ENCODE measurements at regions not wholly inside any gene's neighbourhood (a gene's known extent, or its start where the extent isn't known, plus 50 kb on each side); places are given as distances from the start of the nearest gene placed in this dataset.
A peak's percentile ranks its signal among the peaks of the same experiment; 100 is the strongest.

DNA sequence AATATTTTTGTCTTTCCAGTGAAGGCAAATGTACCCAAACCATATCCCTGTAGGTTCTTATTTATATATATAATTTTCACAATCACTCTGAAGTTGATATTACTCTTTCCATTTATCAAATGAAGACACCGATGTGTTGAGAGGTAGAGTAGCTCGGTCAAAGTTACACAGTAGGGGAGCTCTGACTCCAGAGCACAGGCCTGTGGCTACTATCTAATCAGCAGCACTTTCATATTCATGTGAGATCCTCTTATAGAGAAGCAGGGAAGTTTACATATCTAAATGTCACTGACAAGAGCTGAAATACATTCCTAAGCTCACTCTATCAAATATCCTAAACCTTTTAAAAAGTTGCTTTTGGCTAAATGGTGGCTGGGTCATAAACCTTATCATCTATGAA lies 241.1 kb upstream of the B3GALT2 start:
- ATAC-seq, result no peak
- Histone ChIP-seq H3K4me1 (no peaks in the 10 kb centered on the region), H3K4me3 (no peak overlapping the region), H3K36me3 (no peaks in the 10 kb centered on the region), H3K9me3 (peaks cover 2% of the 10 kb centered on the region), H3K27ac (no peak overlapping the region), H3K27me3 (ENCODE audit: low read depth) (no peaks in the 10 kb centered on the region)
- DNase-seq, result no peak
- intact Hi-C loops (cut with DNase I), result no loop called here
- TF ChIP-seq, protein P1, sequence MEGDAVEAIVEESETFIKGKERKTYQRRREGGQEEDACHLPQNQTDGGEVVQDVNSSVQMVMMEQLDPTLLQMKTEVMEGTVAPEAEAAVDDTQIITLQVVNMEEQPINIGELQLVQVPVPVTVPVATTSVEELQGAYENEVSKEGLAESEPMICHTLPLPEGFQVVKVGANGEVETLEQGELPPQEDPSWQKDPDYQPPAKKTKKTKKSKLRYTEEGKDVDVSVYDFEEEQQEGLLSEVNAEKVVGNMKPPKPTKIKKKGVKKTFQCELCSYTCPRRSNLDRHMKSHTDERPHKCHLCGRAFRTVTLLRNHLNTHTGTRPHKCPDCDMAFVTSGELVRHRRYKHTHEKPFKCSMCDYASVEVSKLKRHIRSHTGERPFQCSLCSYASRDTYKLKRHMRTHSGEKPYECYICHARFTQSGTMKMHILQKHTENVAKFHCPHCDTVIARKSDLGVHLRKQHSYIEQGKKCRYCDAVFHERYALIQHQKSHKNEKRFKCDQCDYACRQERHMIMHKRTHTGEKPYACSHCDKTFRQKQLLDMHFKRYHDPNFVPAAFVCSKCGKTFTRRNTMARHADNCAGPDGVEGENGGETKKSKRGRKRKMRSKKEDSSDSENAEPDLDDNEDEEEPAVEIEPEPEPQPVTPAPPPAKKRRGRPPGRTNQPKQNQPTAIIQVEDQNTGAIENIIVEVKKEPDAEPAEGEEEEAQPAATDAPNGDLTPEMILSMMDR (IDR thresholded peaks at IDR 0.05), result no peak

DNA sequence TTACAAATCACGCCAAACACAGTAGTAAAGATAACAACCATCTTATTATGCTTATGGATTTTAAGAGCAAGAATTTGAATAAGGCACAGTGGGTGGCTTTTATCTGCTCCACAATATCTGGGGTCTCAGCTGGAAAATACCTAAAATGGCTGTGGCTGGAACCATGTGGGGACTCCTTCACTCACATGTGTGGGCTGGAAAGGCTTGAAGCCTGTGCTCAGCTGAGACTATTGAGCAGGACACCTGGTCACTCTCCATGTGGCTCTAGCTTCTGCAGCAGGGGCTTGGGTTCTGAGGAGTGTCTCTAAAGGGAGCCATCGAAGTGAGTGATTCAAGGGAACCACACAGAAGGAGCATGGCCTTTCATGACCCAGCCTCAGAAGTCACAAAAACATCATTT lies 239.6 kb upstream of the B3GALT2 start:
- Histone ChIP-seq H3K9me3 (no peaks in the 10 kb centered on the region), H3K27me3 (ENCODE audit: low read depth) (no peaks in the 10 kb centered on the region), H3K27ac (no peak overlapping the region), H3K4me3 (no peak overlapping the region), H3K4me1 (no peaks in the 10 kb centered on the region), H3K36me3 (no peaks in the 10 kb centered on the region)
- TF ChIP-seq, protein P1 (IDR thresholded peaks at IDR 0.05), result no peak
- intact Hi-C loops (cut with DNase I), result no loop called here
- DNase-seq (no peak), ATAC-seq (no peak)

DNA sequence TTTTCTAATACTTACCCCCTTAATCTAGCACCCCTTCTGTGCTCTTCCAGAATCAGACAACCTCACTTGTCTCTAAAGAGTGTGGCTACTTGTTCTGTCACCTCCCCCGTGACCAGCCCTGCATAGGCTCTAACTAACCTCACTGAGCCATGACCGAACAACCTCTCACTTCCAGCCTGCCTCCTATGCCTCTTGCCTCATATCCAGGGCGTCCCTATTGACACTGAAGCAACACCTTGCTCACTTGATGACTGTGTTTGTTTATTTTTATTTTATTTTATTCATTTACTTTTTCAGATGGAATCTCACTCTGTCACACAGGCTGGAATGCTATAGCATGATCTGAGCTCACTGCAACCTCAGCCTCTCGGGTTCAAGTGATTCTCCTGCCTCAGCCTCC lies 235.1 kb upstream of the B3GALT2 start:
- no peaks in the 10 kb centered on the region for H3K4me1 ChIP-seq
- H3K27me3 ChIP-seq (ENCODE audit: low read depth), result no peaks in the 10 kb centered on the region
- DNase-seq (no peak), ATAC-seq (no peak)
- intact Hi-C loops (cut with DNase I), result no loop called here
- H3K4me3 ChIP-seq, result no peak overlapping the region
- TF ChIP-seq, protein P1 (IDR thresholded peaks at IDR 0.05), result no peak
- H3K9me3 ChIP-seq, result no peaks in the 10 kb centered on the region
- H3K36me3 ChIP-seq, result no peaks in the 10 kb centered on the region
- H3K27ac ChIP-seq, result no peak overlapping the region

DNA sequence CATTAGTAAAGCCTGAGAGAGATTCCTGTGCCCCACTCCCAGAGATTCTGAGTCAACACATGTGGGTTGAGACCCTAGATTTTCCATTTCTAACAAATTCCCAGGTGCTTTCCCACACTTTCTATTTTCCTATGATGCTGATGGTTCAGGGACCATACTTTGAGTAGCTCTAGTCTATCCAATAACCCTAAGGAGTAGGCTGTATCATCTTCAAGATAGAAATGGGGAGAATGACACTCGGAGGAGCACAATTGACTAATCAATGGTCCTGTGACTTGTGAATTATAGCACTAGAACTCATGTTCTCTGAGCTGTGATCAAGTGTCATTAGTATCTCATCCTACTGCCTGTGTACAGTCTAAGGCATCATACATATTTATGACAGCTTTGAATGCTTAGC lies 232.9 kb upstream of the B3GALT2 start:
- Histone ChIP-seq H3K36me3 (no peaks in the 10 kb centered on the region), H3K9me3 (no peaks in the 10 kb centered on the region), H3K4me3 (no peak overlapping the region), H3K27me3 (ENCODE audit: low read depth) (no peaks in the 10 kb centered on the region), H3K27ac (no peak overlapping the region), H3K4me1 (no peaks in the 10 kb centered on the region)
- DNase-seq (no peak), ATAC-seq (no peak)
- TF ChIP-seq, protein P1 (IDR thresholded peaks at IDR 0.05), result no peak
- intact Hi-C loops (cut with DNase I), result no loop called here

DNA sequence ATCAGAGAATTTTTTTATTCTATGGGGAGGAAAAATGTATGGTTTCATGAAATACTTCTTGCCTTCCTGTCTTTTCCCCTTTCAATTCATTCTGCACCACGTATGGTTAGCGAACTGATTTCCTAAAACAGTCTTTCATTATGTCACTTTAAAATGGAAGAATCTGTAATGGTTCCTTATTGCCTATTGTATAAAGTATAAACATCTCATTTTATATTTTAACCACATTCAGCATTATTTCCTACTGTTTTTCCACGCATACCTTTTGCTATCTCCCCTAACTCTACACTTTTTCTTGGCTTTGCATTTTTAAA lies 232.3 kb upstream of the B3GALT2 start:
- Histone ChIP-seq H3K4me3 (peak overlapping the region; percentile 41), H3K36me3 (no peaks in the 10 kb centered on the region), H3K4me1 (no peaks in the 10 kb centered on the region), H3K27ac (peak overlapping the region; percentile 47), H3K27me3 (ENCODE audit: low read depth) (no peaks in the 10 kb centered on the region), H3K9me3 (no peaks in the 10 kb centered on the region)
- DNase-seq (no peak), ATAC-seq (no peak)
- intact Hi-C loops (cut with DNase I), result no loop called here
- TF ChIP-seq, protein P1 (IDR thresholded peaks at IDR 0.05), result no peak
